Activated CD8-positive, alpha-beta memory T cell treated with anti-CD3 and anti-CD28 coated beads for 48 hours (primary cell): ENCODE measurements at regions not wholly inside any gene's neighbourhood (a gene's known extent, or its start where the extent isn't known, plus 50 kb on each side); places are given as distances from the start of the nearest gene placed in this dataset.

Experiments
- DNase-seq, 3 experiments: peaks; one replicate each; pipeline ENCODE4 v3.0.0-alpha.2; 2020; ENCODE audit warnings: low read depth in 2 of 3, low spot score in 2 of 3

DNA sequence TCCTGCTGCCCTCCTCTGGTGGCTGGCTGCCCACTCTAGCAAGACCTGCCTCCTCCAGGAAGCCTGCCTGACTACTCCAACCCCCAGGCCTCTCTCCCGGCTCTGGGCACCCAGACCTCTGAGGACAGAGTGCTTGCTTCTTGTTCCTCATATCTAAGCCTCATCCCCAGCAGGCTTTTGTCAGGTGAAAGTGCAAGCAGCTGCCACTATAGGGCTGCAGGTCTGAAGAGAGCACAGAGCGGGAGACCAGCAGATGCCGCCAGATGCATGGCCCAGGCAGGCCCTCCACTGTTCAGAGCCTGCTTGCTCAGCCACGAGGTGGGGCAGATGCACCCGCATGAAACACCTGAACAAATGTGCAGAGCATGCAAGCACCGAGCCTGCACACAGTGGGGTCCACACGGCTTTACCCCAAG lies 73.0 kb downstream of the SERPINA3 start:
- no peak for DNase-seq

DNA sequence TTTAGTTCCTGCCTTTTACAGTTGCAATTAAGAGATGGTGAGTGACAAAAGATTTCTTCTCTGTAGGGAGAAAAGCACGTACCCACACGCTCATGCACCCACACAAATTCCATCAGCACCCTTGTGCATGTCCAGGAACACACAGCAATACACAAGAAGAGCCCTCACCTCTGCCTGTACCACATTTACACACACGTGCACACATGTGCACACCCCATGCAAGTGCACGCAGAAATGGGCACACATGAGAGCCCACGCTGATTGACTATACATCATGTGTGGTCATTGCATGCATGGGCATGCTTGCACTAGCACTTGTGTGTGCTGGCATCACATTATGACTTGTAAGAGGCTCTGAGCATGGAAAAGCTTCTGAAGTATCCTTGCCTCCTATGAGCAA lies 70.5 kb downstream of the SERPINA3 start:
- no peak for DNase-seq

GRCh38 chr14:94682061-94682516 lies 69.9 kb downstream of the SERPINA3 start:
- DNase-seq = no peak

GRCh38 chr14:94681300-94682060 lies 69.3 kb downstream of the SERPINA3 start:
- DNase-seq = no peak

DNA sequence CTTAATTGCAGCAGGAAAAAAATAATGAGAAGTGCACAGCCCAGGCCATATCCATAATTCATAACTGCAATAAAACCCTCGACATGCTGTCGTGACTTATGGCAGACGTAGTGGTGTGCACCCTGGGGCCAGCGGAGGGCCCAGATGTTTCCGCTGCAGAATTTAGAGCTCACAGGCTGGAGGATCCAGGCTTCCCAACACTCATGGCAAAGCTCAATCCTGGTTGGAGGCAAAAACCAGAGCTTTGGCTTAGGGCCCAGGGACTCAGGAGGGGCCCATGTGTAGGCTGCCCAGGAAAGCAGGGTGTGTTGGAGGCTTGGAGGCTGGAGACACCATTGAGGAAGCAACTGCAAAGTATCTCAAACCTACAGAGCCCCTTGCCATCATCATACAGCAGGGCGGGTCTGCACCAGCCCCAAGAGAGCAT lies 68.7 kb downstream of the SERPINA3 start:
- no peak for DNase-seq

DNA sequence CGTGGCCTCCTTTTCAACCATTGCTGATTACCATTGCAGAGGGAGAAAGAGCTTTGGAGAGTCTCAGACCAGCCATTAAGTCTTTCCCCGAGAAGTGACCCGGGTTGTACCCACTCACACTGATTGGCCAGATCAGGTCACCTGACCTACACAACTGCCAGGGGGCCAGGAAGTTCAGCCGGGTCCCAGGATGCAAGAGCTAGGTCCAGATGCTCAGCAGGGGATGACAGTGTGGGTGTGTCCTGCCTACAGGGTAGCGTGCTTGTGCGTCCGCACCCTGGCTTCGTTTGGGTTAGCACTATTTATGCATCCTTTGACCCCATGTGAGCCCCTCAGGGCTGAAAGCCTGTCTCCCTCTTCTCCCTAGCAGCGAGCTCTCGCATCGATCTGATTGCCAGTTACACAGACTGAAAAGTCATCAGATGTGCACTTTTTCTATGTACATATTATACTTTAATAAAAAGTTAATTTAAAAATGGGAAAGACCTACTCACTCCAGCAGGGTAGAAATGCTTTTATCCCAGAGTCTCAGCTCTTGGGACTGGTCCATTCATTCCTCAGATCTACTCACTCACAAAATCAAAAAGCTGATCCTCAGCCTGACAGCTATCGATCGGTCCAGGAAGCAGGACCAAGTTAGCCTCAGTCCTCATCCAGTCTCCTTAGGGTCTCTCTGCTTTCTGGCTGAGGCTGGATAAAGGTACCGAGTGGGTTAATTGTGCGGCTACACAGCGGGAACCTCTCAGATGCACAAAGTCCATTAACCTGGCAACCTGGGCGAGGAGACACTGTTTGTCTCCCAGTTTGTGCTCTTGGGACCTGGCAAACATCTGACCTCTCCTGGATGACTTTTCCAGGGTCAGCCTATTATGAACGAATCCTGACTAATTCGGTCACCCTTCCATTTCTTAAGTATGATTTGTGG lies 68.0 kb downstream of the SERPINA3 start:
- no peak for DNase-seq

GRCh38 chr14:94679106-94679810 lies 67.1 kb downstream of the SERPINA3 start:
- DNase-seq = no peak

- DNase-seq = no peak
Measured at GRCh38 chr14:94677747-94678146, 65.6 kb downstream of the SERPINA3 start.

GRCh38 chr14:94677213-94677612 lies 65.0 kb downstream of the SERPINA3 start:
- DNase-seq = no peak

GRCh38 chr14:94676495-94677185 lies 64.4 kb downstream of the SERPINA3 start:
- DNase-seq = no peak

- DNase-seq = no peak
Measured at GRCh38 chr14:94675036-94675435, 62.8 kb downstream of the SERPINA3 start.

DNA sequence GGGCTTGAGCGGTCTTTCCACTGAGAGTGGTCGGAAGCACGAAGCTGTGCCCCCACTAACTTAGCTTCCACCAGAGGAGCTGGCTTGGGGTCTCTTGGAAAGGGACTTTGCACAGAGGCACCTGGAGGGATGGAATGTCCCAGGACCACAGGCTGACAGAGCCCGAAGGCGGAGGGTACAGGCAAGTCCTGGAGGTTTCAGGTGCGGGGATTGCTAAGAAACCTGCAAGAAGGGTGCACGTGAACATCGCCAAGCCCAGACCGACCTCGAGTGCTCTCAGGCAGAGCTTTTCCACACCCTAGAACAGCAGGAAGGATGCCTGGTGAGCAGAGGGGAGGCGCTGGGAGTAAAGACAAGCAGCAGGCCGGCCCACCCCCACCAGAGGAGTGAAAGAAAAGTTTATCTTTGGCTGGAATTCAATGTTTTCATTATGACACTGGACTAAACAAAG lies 61.6 kb downstream of the SERPINA3 start:
- DNase-seq = no peak
